HL-60 (cell line): ENCODE measurements at regions not wholly inside any gene's neighbourhood (a gene's known extent, or its start where the extent isn't known, plus 50 kb on each side); places are given as distances from the start of the nearest gene placed in this dataset.

Experiments used
- DNase-seq, 2 experiments: peaks; one replicate each; pipeline ENCODE4 v3.0.0-alpha.2; 2010 to 2020; ENCODE audit warnings: low read depth in 1 of 2, low spot score in 1 of 2
- H3K27ac ChIP-seq: fragments of 250-450 bp; sonication (Bioruptor Pico); replicated peaks from 2 replicates; pipeline ENCODE4 v1.5.1; 2020; ENCODE audit warnings: mild to moderate bottlenecking, moderate library complexity
- H3K27me3 ChIP-seq: fragments of 250-450 bp; sonication (Bioruptor Pico); 2 replicates; pipeline ENCODE4 v1.5.1; 2021; ENCODE audit warnings: mild to moderate bottlenecking, moderate library complexity; ENCODE audit not compliant: insufficient read depth, poor library complexity, severe bottlenecking
- H3K4me3 ChIP-seq: replicated peaks from 2 replicates; pipeline ENCODE4 v1.5.1; 2011; ENCODE audit warnings: mild to moderate bottlenecking, control low read depth, low read length; ENCODE audit not compliant: insufficient read depth
- GABPA ChIP-seq: IDR thresholded peaks from 2 replicates; pipeline ENCODE4 v1.6.1; 2012; ENCODE audit warnings: low read depth
- POLR2AphosphoS5 ChIP-seq: IDR thresholded peaks from 2 replicates; pipeline ENCODE4 v1.6.1; 2012; ENCODE audit warnings: low read depth
- REST ChIP-seq: IDR thresholded peaks from 2 replicates; pipeline ENCODE4 v1.6.1; 2012; ENCODE audit warnings: low read depth; ENCODE audit not compliant: insufficient replicate concordance
- SPI1 ChIP-seq: IDR thresholded peaks from 2 replicates; pipeline ENCODE4 v1.6.1; 2012; ENCODE audit warnings: low read depth, mild to moderate bottlenecking, borderline replicate concordance
- TF ChIP-seq, protein P1 (sequence below): IDR thresholded peaks from one replicate; pipeline ENCODE4 v1.5.1; 2011; ENCODE audit warnings: low read length, control low read depth, inconsistent platforms; ENCODE audit not compliant: insufficient read depth

- no peak for DNase-seq
- no peak overlapping the region for H3K4me3 ChIP-seq
- H3K27me3 ChIP-seq = peaks cover 4% of the 10 kb centered on the region
- TF ChIP-seq GABPA (no peak), REST (no peak), POLR2AphosphoS5 (no peak), SPI1 (no peak)
- TF ChIP-seq, protein P1, sequence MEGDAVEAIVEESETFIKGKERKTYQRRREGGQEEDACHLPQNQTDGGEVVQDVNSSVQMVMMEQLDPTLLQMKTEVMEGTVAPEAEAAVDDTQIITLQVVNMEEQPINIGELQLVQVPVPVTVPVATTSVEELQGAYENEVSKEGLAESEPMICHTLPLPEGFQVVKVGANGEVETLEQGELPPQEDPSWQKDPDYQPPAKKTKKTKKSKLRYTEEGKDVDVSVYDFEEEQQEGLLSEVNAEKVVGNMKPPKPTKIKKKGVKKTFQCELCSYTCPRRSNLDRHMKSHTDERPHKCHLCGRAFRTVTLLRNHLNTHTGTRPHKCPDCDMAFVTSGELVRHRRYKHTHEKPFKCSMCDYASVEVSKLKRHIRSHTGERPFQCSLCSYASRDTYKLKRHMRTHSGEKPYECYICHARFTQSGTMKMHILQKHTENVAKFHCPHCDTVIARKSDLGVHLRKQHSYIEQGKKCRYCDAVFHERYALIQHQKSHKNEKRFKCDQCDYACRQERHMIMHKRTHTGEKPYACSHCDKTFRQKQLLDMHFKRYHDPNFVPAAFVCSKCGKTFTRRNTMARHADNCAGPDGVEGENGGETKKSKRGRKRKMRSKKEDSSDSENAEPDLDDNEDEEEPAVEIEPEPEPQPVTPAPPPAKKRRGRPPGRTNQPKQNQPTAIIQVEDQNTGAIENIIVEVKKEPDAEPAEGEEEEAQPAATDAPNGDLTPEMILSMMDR = no peak
- H3K27ac ChIP-seq = no peak overlapping the region
Observed at GRCh38 chr16:48817032-48817431, 207.1 kb upstream of the N4BP1 start.

GRCh38 chr16:48816393-48816792 is 206.4 kb upstream of the N4BP1 start:
- Histone ChIP-seq H3K27me3 (peaks cover 10% of the 10 kb centered on the region), H3K27ac (no peak overlapping the region), H3K4me3 (no peak overlapping the region)
- no peak for DNase-seq
- TF ChIP-seq, protein P1 = no peak
- no peak for TF ChIP-seq REST
- TF ChIP-seq GABPA = no peak
- TF ChIP-seq POLR2AphosphoS5 = no peak
- no peak for TF ChIP-seq SPI1

- TF ChIP-seq, protein P1 = no peak
- TF ChIP-seq GABPA = no peak
- no peak for TF ChIP-seq POLR2AphosphoS5
- no peak for TF ChIP-seq SPI1
- no peak for TF ChIP-seq REST
- H3K4me3 ChIP-seq = no peak overlapping the region
- no peak overlapping the region for H3K27ac ChIP-seq
- H3K27me3 ChIP-seq = peaks cover 14% of the 10 kb centered on the region
- DNase-seq = no peak
Observed at GRCh38 chr16:48814994-48815393, 205.0 kb upstream of the N4BP1 start.
